Osteocyte (in vitro differentiated cells): ENCODE measurements at regions not wholly inside any gene's neighbourhood (a gene's known extent, or its start where the extent isn't known, plus 50 kb on each side); places are given as distances from the start of the nearest gene placed in this dataset.

Experiments used
- DNase-seq: peaks from one replicate; pipeline ENCODE4 v3.0.0; 2021; ENCODE audit warnings: mixed read lengths; ENCODE audit not compliant: unreplicated experiment; ENCODE audit errors: extremely low spot score
- H3K27ac Mint-ChIP-seq: one replicate; pipeline ENCODE4 v1.8.0; 2021; ENCODE audit warnings: mild to moderate bottlenecking, mixed read lengths; ENCODE audit not compliant: unreplicated experiment
- H3K27me3 Mint-ChIP-seq: one replicate; pipeline ENCODE4 v1.8.0; 2021; ENCODE audit warnings: mixed read lengths; ENCODE audit not compliant: unreplicated experiment
- H3K36me3 Mint-ChIP-seq: one replicate; pipeline ENCODE4 v1.8.0; 2021; ENCODE audit warnings: mixed read lengths; ENCODE audit not compliant: unreplicated experiment
- H3K4me1 Mint-ChIP-seq: one replicate; pipeline ENCODE4 v1.8.0; 2021; ENCODE audit warnings: mixed read lengths; ENCODE audit not compliant: unreplicated experiment
- H3K4me3 Mint-ChIP-seq: one replicate; pipeline ENCODE4 v1.8.0; 2021; ENCODE audit warnings: mild to moderate bottlenecking, moderate library complexity, mixed read lengths; ENCODE audit not compliant: unreplicated experiment
- H3K9me3 Mint-ChIP-seq: one replicate; pipeline ENCODE4 v1.8.0; 2021; ENCODE audit warnings: mixed read lengths; ENCODE audit not compliant: unreplicated experiment
- TF ChIP-seq, protein P1 (sequence below): fragments of 200-600 bp; sonication (generic); IDR thresholded peaks from 2 replicates; pipeline ENCODE4 v1.5.0; 2021; ENCODE audit warnings: antibody characterized with exemption, mild to moderate bottlenecking, moderate library complexity

DNA sequence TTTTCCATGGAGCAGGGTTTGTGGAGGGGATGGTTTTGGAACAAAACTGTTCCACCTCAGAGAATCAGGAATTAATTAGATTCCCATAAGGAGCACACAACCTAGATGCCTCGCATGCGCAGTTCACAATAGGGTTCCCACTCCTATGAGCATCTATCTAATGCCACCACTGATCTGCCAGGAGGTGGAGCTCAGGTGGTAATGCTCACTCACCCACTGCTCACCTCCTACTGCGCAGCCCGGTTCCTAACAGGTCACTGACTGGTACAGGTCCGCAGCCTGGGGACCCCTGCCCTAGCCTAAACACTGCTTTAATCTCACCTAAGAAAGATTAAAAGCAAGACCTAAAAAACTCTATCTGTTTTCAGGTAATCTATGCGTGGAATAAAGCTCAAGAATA is 553.0 kb downstream of the JRKL start:
- TF ChIP-seq, protein P1, sequence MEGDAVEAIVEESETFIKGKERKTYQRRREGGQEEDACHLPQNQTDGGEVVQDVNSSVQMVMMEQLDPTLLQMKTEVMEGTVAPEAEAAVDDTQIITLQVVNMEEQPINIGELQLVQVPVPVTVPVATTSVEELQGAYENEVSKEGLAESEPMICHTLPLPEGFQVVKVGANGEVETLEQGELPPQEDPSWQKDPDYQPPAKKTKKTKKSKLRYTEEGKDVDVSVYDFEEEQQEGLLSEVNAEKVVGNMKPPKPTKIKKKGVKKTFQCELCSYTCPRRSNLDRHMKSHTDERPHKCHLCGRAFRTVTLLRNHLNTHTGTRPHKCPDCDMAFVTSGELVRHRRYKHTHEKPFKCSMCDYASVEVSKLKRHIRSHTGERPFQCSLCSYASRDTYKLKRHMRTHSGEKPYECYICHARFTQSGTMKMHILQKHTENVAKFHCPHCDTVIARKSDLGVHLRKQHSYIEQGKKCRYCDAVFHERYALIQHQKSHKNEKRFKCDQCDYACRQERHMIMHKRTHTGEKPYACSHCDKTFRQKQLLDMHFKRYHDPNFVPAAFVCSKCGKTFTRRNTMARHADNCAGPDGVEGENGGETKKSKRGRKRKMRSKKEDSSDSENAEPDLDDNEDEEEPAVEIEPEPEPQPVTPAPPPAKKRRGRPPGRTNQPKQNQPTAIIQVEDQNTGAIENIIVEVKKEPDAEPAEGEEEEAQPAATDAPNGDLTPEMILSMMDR: no peak
- H3K36me3 Mint-ChIP-seq: no peaks in the 10 kb centered on the region
- H3K4me3 Mint-ChIP-seq: no peak overlapping the region
- peaks cover 2% of the 10 kb centered on the region for H3K27me3 Mint-ChIP-seq
- H3K27ac Mint-ChIP-seq: no peak overlapping the region
- H3K9me3 Mint-ChIP-seq: no peaks in the 10 kb centered on the region
- no peaks in the 10 kb centered on the region for H3K4me1 Mint-ChIP-seq
- no peak for DNase-seq

DNA sequence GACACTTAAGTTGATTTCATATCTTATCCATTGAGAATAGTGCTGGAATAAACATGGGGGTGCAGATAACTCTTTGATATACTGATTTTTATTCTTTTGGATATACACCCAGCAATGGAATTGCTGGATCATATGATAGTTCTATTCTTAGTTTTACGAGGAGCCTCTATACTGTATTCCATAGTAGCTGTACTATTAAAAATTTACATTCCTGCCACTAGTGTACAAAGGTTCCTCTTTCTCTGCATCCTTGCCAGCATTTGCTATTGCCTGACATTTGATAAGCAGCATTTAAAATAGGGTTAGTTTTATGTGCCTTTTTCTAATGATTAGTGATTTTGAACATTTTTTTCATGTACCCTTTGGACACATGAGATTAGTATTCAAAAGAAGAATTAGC is 554.2 kb downstream of the JRKL start:
- no peak for DNase-seq
- Mint-ChIP-seq H3K27me3 (peaks cover 2% of the 10 kb centered on the region), H3K36me3 (no peaks in the 10 kb centered on the region), H3K27ac (no peak overlapping the region), H3K9me3 (no peaks in the 10 kb centered on the region), H3K4me1 (no peaks in the 10 kb centered on the region), H3K4me3 (no peak overlapping the region)
- TF ChIP-seq, protein P1: no peak

DNA sequence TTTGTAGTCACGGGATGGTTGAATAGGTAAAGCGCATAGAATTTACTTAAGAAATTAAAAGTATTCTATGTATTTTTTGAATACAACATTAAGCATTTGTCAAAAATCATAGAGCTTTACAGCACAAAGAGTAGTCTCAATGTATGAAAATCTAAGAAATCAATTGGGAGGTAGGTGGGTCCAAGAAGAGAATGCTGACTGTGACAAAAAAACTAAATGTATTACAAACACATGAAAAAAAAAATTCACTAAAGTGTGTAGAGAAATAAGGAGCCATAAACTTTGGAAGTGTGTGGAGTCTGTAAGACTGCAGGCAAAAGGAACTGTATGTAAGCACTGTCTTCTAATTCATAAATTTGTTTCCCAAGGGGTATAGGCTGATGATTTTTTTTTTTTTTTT is 558.3 kb downstream of the JRKL start:
- H3K27ac Mint-ChIP-seq: no peak overlapping the region

DNA sequence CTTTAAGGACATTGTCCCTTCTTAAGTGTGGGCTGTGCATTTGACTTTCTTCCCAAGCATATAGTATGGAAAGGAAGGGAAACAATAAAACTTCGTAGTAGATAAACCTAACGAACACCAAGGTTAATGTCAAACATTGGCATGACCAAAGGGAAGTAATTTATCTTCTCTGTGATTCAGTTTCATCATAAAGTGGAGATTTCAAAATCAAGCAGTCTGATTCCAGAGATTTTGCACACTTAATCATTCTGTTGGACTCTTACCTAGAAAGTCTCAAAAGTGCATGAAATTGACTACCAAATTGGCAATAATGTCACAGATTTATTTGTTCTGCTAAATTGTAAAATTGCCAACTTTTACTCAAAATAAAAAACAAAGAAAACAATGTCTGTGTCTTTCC is 559.7 kb downstream of the JRKL start:
- Mint-ChIP-seq H3K9me3 (no peaks in the 10 kb centered on the region), H3K27ac (no peak overlapping the region), H3K27me3 (peaks cover 2% of the 10 kb centered on the region), H3K36me3 (no peaks in the 10 kb centered on the region), H3K4me3 (no peak overlapping the region), H3K4me1 (no peaks in the 10 kb centered on the region)
- TF ChIP-seq, protein P1: no peak
- DNase-seq: no peak

More for the DNA sequence above, 558.3 kb downstream of the JRKL start:
- no peaks in the 10 kb centered on the region for H3K4me1 Mint-ChIP-seq
- no peaks in the 10 kb centered on the region for H3K36me3 Mint-ChIP-seq
- H3K27me3 Mint-ChIP-seq: peaks cover 2% of the 10 kb centered on the region
- no peaks in the 10 kb centered on the region for H3K9me3 Mint-ChIP-seq
- no peak for DNase-seq
- TF ChIP-seq, protein P1: no peak
- no peak overlapping the region for H3K4me3 Mint-ChIP-seq

DNA sequence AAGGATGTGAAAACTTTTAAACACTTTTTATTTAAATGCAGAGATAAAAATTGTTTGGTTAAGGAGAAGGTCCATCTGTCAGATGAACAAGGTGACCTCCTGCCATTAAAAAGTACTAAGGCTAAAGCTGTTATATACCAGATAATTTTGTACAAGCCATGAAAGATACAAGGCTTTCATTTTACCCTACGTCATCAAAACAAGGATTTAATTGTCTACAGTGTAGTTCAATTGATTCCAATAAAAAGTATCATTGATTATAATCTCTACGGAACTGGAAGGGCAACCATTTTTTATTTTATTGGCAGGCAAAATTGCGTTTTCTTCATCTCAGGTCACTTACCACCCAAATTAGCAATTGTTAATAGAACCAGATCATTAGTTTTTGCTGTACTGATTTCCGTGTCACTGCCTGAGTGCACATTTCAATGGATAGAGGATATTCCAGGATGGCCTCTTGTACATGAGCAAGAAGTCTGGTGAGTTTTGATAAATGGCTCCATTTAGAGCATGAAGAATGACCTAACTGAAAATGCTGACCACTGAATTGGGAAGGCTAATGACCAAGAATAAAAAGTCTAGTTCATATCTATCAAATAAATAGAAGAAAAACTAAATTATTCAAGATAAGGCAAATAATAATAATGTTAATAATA is 564.9 kb downstream of the JRKL start:
- Mint-ChIP-seq H3K4me1 (no peaks in the 10 kb centered on the region), H3K4me3 (no peak overlapping the region), H3K27ac (no peak overlapping the region), H3K27me3 (no peaks in the 10 kb centered on the region), H3K9me3 (no peaks in the 10 kb centered on the region), H3K36me3 (no peaks in the 10 kb centered on the region)
- TF ChIP-seq, protein P1: no peak
- no peak for DNase-seq
